NT2/D1 (cell line): ENCODE measurements at regions not wholly inside any gene's neighbourhood (a gene's known extent, or its start where the extent isn't known, plus 50 kb on each side); places are given as distances from the start of the nearest gene placed in this dataset.
A peak's percentile ranks its signal among the peaks of the same experiment; 100 is the strongest.

ENCODE experiments used
- DNase-seq: peaks from one replicate; pipeline ENCODE4 v3.0.0-alpha.2; 2011; ENCODE audit warnings: low read depth, low spot score
- H3K27me3 ChIP-seq: 2 replicates; pipeline ENCODE4 v1.6.0; 2011; ENCODE audit warnings: mild to moderate bottlenecking; ENCODE audit not compliant: insufficient read length, insufficient read depth
- H3K36me3 ChIP-seq: 2 replicates; pipeline ENCODE4 v1.6.1; 2011; ENCODE audit warnings: mild to moderate bottlenecking, low read length, mixed read lengths; ENCODE audit not compliant: insufficient read depth, insufficient read length
- H3K4me1 ChIP-seq: 2 replicates; pipeline ENCODE4 v1.5.1; 2011; ENCODE audit not compliant: insufficient read depth, insufficient read length
- H3K4me3 ChIP-seq: 2 replicates; pipeline ENCODE4 v1.5.1; 2011; ENCODE audit warnings: low read depth; ENCODE audit not compliant: insufficient read length
- H3K9ac ChIP-seq: 2 replicates; pipeline ENCODE4 v1.6.0; 2011; ENCODE audit warnings: low read depth; ENCODE audit not compliant: insufficient read length
- H3K9me3 ChIP-seq: 2 replicates; pipeline ENCODE4 v1.5.1; 2011; ENCODE audit warnings: mild to moderate bottlenecking, low read length; ENCODE audit not compliant: insufficient read depth
- SUZ12 ChIP-seq: IDR thresholded peaks from 2 replicates; pipeline ENCODE4 v1.6.1; 2011; ENCODE audit not compliant: insufficient read length, insufficient read depth; ENCODE audit errors: extremely low read depth
- YY1 ChIP-seq: IDR thresholded peaks from 2 replicates; pipeline ENCODE4 v1.6.1; 2011; ENCODE audit not compliant: insufficient read length, insufficient read depth
- ZNF274 ChIP-seq: IDR thresholded peaks from 2 replicates; pipeline ENCODE4 v1.6.1; 2011; ENCODE audit warnings: mild to moderate bottlenecking, low read depth, low read length

GRCh38 chr3:30982416-30983075, 88.1 kb upstream of the GADL1 start:
- H3K9me3 ChIP-seq: no peaks in the 10 kb centered on the region; the same call in 1 of the 2 replicates
- no peak for DNase-seq
- no peaks in the 10 kb centered on the region for H3K27me3 ChIP-seq
- no peak overlapping the region for H3K4me3 ChIP-seq
- TF ChIP-seq SUZ12: no peak
- no peak for TF ChIP-seq YY1
- TF ChIP-seq ZNF274: no peak
- H3K36me3 ChIP-seq: no peaks in the 10 kb centered on the region
- no peaks in the 10 kb centered on the region for H3K4me1 ChIP-seq
- no peak overlapping the region for H3K9ac ChIP-seq

GRCh38 chr3:30984855-30985749, 90.6 kb upstream of the GADL1 start:
- Histone ChIP-seq H3K36me3 (no peaks in the 10 kb centered on the region), H3K9ac (no peak overlapping the region), H3K4me1 (no peaks in the 10 kb centered on the region), H3K9me3 (no peaks in the 10 kb centered on the region; the same call in 1 of the 2 replicates), H3K4me3 (no peak overlapping the region), H3K27me3 (peaks cover 4% of the 10 kb centered on the region)
- TF ChIP-seq SUZ12: no peak
- TF ChIP-seq ZNF274: no peak
- no peak for TF ChIP-seq YY1
- no peak for DNase-seq

- Histone ChIP-seq H3K4me1 (no peaks in the 10 kb centered on the region), H3K9ac (no peak overlapping the region), H3K36me3 (no peaks in the 10 kb centered on the region), H3K27me3 (peaks cover 4% of the 10 kb centered on the region), H3K4me3 (no peak overlapping the region), H3K9me3 (no peaks in the 10 kb centered on the region; the same call in 1 of the 2 replicates)
- TF ChIP-seq SUZ12 (no peak), YY1 (no peak)
- no peak for DNase-seq
These were observed 92.1 kb upstream of the GADL1 start for GRCh38 chr3:30986551-30986950.

- Histone ChIP-seq H3K9ac (no peak overlapping the region), H3K36me3 (no peaks in the 10 kb centered on the region), H3K27me3 (peaks cover 4% of the 10 kb centered on the region), H3K9me3 (peaks cover 15% of the 10 kb centered on the region; the same call in 1 of the 2 replicates), H3K4me1 (no peaks in the 10 kb centered on the region), H3K4me3 (no peak overlapping the region)
- no peak for DNase-seq
- TF ChIP-seq SUZ12 (no peak), ZNF274 (no peak), YY1 (no peak)
These were observed 94.3 kb upstream of the GADL1 start for GRCh38 chr3:30988769-30989168.

- Histone ChIP-seq H3K4me1 (no peaks in the 10 kb centered on the region), H3K9me3 (peaks cover 22% of the 10 kb centered on the region), H3K4me3 (no peak overlapping the region), H3K9ac (no peak overlapping the region), H3K27me3 (peaks cover 4% of the 10 kb centered on the region), H3K36me3 (no peaks in the 10 kb centered on the region)
- DNase-seq: no peak
- TF ChIP-seq SUZ12: no peak
These were observed 95.0 kb upstream of the GADL1 start for GRCh38 chr3:30989276-30990030.

- H3K36me3 ChIP-seq: no peaks in the 10 kb centered on the region
- H3K27me3 ChIP-seq: no peaks in the 10 kb centered on the region
- H3K9ac ChIP-seq: no peak overlapping the region
- DNase-seq: peak; percentile 48
- H3K4me3 ChIP-seq: no peak overlapping the region
- TF ChIP-seq ZNF274 (no peak), YY1 (no peak), SUZ12 (no peak)
- H3K4me1 ChIP-seq: no peaks in the 10 kb centered on the region
- peaks cover 31% of the 10 kb centered on the region for H3K9me3 ChIP-seq
These were observed 102.0 kb upstream of the GADL1 start for GRCh38 chr3:30996467-30996866.

- no peak for TF ChIP-seq SUZ12
- TF ChIP-seq ZNF274: no peak
- TF ChIP-seq YY1: no peak
These were observed 108.3 kb upstream of the GADL1 start for GRCh38 chr3:31002730-31003129.

More at GRCh38 chr3:31002730-31003129, 108.3 kb upstream of the GADL1 start:
- no peaks in the 10 kb centered on the region for H3K4me1 ChIP-seq
- no peaks in the 10 kb centered on the region for H3K36me3 ChIP-seq
- H3K27me3 ChIP-seq: peaks cover 16% of the 10 kb centered on the region
- no peak overlapping the region for H3K4me3 ChIP-seq
- no peak for DNase-seq
- H3K9ac ChIP-seq: no peak overlapping the region
- H3K9me3 ChIP-seq: peaks cover 15% of the 10 kb centered on the region
